ENCODE measurements at regions not wholly inside any gene's neighbourhood (a gene's known extent, or its start where the extent isn't known, plus 50 kb on each side); places are given as distances from the start of the nearest gene placed in this dataset.
"Not testable (repeated sequence)": the region's sequence is repeated elsewhere in the genome, so short reads cannot be mapped to it uniquely, and the experiment has no call there.

DNA sequence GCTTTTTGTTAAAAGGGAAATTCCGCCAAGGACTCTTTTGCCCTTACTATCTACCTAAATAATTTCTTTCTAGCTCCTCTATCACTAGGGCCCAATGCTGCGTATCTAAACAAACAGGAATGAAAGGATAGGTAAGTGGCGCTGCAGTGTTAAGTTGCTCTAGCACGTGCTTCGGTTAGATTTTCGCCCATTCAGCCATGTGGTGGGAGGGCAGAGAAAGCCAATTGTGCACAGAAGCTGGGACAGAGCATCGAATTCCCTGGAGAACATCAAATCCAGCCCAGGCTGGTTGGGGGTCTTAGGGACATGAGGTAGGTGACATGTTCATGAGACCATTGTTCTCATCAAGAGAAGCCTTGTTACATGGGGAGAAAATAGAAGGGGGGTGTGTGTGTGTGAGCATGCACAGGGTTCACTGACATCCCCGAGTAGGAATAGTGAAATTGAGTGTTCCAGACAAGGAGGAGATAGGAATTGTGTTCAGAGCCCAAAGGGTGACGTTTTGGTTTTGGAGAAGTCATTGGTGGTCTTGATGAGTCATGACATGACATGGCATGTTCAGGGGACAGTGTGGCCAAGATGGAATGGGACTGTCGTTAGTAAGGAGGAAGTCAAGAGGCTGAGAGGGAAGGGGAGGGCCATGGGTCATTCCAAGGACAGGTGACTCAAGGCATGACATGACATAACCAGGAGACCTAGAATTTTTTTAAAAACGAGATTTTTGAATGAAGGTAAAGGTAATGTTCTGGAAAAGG is 107.1 kb downstream of the TLR5 start:
- Mint-ChIP-seq H3K36me3 (ENCODE audit: low read depth) (no peaks in the 10 kb centered on the region), H3K4me3 (no peak overlapping the region), H3K4me1 (ENCODE audit: low read depth) (no peaks in the 10 kb centered on the region), H3K27me3 (ENCODE audit: low read depth) (no peaks in the 10 kb centered on the region), H3K9me3 (no peaks in the 10 kb centered on the region), H3K27ac (no peak overlapping the region)
- no peak for DNase-seq (ENCODE audit: low spot score)

- Mint-ChIP-seq H3K27ac (no peak overlapping the region), H3K4me3 (no peak overlapping the region), H3K9me3 (no peaks in the 10 kb centered on the region), H3K4me1 (ENCODE audit: low read depth) (no peaks in the 10 kb centered on the region), H3K36me3 (ENCODE audit: low read depth) (no peaks in the 10 kb centered on the region), H3K27me3 (ENCODE audit: low read depth) (no peaks in the 10 kb centered on the region)
- no peak for DNase-seq (ENCODE audit: low spot score)
Observed at GRCh38 chr1:223036479-223036845, 106.6 kb downstream of the TLR5 start.

- no peaks in the 10 kb centered on the region for H3K27me3 Mint-ChIP-seq (ENCODE audit: low read depth)
- no peaks in the 10 kb centered on the region for H3K4me1 Mint-ChIP-seq (ENCODE audit: low read depth)
- no peaks in the 10 kb centered on the region for H3K36me3 Mint-ChIP-seq (ENCODE audit: low read depth)
- H3K27ac Mint-ChIP-seq = no peak overlapping the region
- H3K4me3 Mint-ChIP-seq = no peak overlapping the region
- no peak for DNase-seq (ENCODE audit: low spot score)
- H3K9me3 Mint-ChIP-seq = no peaks in the 10 kb centered on the region
Observed at GRCh38 chr1:223037845-223038244, 105.2 kb downstream of the TLR5 start.

DNA sequence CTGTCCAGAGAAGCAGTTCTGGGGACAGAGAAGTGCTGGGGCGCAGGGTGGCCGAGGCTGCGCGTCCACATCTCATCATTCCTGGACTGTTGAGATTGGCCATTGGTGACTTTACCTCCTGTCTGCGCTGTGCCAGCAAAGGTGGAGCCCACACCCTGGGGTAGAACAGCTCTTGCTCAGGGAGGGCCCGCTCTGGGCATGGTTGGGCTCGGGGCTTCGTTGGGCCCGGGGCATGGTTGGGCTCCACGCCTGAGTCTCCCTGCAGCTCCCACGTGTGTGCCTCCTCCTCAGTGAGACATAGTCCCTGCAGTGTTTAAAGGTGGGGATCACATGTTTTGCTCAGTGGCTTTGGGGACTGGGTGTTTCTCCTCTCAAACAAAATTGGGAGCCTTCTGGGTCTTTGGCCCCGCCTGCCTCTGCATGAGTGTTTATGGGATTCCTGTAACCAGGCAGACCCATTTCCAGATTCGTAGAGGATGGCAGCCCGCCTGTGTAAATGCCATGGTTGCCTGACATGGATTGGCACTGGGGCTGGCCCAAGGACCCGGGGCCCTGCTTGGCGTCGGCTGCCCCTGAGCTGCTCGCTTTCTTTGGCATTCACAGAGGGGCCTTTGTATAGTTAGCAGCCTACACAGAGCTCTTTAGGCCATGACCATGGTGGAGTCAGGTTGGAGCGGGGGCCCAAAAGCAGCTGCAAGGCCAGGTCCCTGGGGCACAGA is 104.6 kb downstream of the TLR5 start:
- Mint-ChIP-seq H3K9me3 (no peaks in the 10 kb centered on the region), H3K27me3 (ENCODE audit: low read depth) (no peaks in the 10 kb centered on the region), H3K36me3 (ENCODE audit: low read depth) (no peaks in the 10 kb centered on the region), H3K4me1 (ENCODE audit: low read depth) (no peaks in the 10 kb centered on the region), H3K4me3 (no peak overlapping the region), H3K27ac (no peak overlapping the region)
- DNase-seq (ENCODE audit: low spot score) = no peak

DNA sequence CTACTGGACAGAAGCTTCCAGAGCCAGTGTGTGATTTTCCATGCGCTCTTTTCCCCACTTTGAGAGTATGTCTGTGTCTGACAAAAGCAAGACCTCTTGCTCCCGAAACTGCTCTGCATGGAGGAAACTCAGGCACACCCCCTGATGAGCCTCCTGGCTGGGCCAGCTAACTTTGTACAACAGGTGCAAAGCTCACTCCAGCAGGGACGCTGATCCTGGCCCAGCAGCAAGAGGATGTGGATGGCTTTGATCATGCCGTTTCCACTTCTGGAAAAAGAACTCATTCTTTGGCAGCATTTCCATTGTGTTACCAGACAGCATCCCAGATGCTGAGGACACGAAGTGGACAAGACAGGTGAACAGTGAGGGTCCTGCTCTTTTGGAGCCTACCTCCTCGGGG is 103.1 kb downstream of the TLR5 start:
- Mint-ChIP-seq H3K4me1 (ENCODE audit: low read depth) (no peaks in the 10 kb centered on the region), H3K27me3 (ENCODE audit: low read depth) (no peaks in the 10 kb centered on the region), H3K4me3 (no peak overlapping the region), H3K27ac (no peak overlapping the region), H3K36me3 (ENCODE audit: low read depth) (no peaks in the 10 kb centered on the region), H3K9me3 (no peaks in the 10 kb centered on the region)
- no peak for DNase-seq (ENCODE audit: low spot score)

DNA sequence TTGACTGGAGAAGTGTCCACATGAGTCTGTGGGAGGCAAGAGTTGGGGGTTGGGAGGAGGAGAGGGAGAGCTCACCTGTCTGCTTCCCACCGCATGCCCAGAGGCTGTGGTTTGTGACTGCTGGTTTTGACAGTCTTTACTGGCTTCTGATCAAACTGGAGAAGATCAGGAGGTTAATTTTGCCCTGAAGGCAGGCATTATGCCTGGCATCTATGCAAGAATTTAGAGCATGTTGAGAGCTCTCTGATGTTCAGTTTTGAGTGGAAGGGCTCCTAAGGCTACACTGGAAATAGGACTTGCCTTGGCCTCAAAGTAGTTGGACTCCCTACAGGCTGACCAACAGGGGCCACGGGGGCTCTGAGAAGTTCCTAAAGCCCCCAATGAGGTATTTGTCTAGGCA is 101.6 kb downstream of the TLR5 start:
- DNase-seq (ENCODE audit: low spot score) = no peak
- no peaks in the 10 kb centered on the region for H3K36me3 Mint-ChIP-seq (ENCODE audit: low read depth)
- H3K27ac Mint-ChIP-seq = no peak overlapping the region
- H3K9me3 Mint-ChIP-seq = no peaks in the 10 kb centered on the region
- H3K4me1 Mint-ChIP-seq (ENCODE audit: low read depth) = no peaks in the 10 kb centered on the region
- H3K27me3 Mint-ChIP-seq (ENCODE audit: low read depth) = no peaks in the 10 kb centered on the region
- no peak overlapping the region for H3K4me3 Mint-ChIP-seq

- no peaks in the 10 kb centered on the region for H3K27me3 Mint-ChIP-seq (ENCODE audit: low read depth)
- no peak overlapping the region for H3K27ac Mint-ChIP-seq
- H3K4me1 Mint-ChIP-seq (ENCODE audit: low read depth) = no peaks in the 10 kb centered on the region
- no peaks in the 10 kb centered on the region for H3K9me3 Mint-ChIP-seq
- DNase-seq (ENCODE audit: low spot score) = no peak
- H3K36me3 Mint-ChIP-seq (ENCODE audit: low read depth) = no peaks in the 10 kb centered on the region
- H3K4me3 Mint-ChIP-seq = no peak overlapping the region
Observed at GRCh38 chr1:223045164-223045957, 97.7 kb downstream of the TLR5 start.

DNA sequence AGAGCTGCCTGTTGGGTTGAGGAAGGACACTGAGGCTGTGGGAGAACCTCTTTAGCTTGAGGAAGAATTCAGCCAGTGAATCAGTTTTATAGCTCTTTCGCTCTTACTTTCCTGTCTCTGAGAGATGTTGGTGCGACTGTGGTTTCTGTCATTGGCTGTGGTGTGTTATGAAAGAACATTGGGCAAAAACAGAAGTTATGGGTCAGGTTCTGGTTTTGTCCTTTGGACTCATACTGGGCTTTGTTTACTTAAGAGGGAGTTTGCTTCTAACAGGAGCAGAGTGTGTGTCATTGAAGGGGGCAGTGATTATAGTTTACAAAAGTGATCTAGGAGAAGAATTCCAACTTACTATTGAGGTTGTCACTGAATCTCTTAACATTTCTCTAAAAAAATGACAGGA is 97.0 kb downstream of the TLR5 start:
- no peak for DNase-seq (ENCODE audit: low spot score)
- no peaks in the 10 kb centered on the region for H3K36me3 Mint-ChIP-seq (ENCODE audit: low read depth)
- no peaks in the 10 kb centered on the region for H3K27me3 Mint-ChIP-seq (ENCODE audit: low read depth)
- no peak overlapping the region for H3K27ac Mint-ChIP-seq
- H3K9me3 Mint-ChIP-seq = no peaks in the 10 kb centered on the region
- H3K4me3 Mint-ChIP-seq = no peak overlapping the region
- H3K4me1 Mint-ChIP-seq (ENCODE audit: low read depth) = no peaks in the 10 kb centered on the region

GRCh38 chr1:223046463-223046862 is 96.6 kb downstream of the TLR5 start:
- not testable (repeated sequence) for H3K27ac Mint-ChIP-seq; DNase-seq (ENCODE audit: low spot score); H3K36me3 Mint-ChIP-seq (ENCODE audit: low read depth); H3K4me1 Mint-ChIP-seq (ENCODE audit: low read depth); H3K9me3 Mint-ChIP-seq; H3K27me3 Mint-ChIP-seq (ENCODE audit: low read depth); H3K4me3 Mint-ChIP-seq

- Mint-ChIP-seq H3K36me3 (ENCODE audit: low read depth) (no peaks in the 10 kb centered on the region), H3K9me3 (no peaks in the 10 kb centered on the region), H3K27ac (no peak overlapping the region), H3K4me1 (ENCODE audit: low read depth) (no peaks in the 10 kb centered on the region), H3K27me3 (ENCODE audit: low read depth) (no peaks in the 10 kb centered on the region), H3K4me3 (no peak overlapping the region)
- DNase-seq (ENCODE audit: low spot score) = no peak
Observed at GRCh38 chr1:223048026-223048425, 95.0 kb downstream of the TLR5 start.

GRCh38 chr1:223052462-223052861 is 90.6 kb downstream of the TLR5 start:
- Mint-ChIP-seq H3K4me1 (ENCODE audit: low read depth) (no peaks in the 10 kb centered on the region), H3K4me3 (no peak overlapping the region), H3K27me3 (ENCODE audit: low read depth) (no peaks in the 10 kb centered on the region), H3K9me3 (no peaks in the 10 kb centered on the region), H3K27ac (no peak overlapping the region), H3K36me3 (ENCODE audit: low read depth) (no peaks in the 10 kb centered on the region)
- DNase-seq (ENCODE audit: low spot score) = no peak

GRCh38 chr1:223052931-223053330 is 90.1 kb downstream of the TLR5 start:
- H3K4me1 Mint-ChIP-seq (ENCODE audit: low read depth) = no peaks in the 10 kb centered on the region
- H3K36me3 Mint-ChIP-seq (ENCODE audit: low read depth) = no peaks in the 10 kb centered on the region
- H3K27ac Mint-ChIP-seq = no peak overlapping the region
- no peaks in the 10 kb centered on the region for H3K9me3 Mint-ChIP-seq
- DNase-seq (ENCODE audit: low spot score) = no peak
- H3K27me3 Mint-ChIP-seq (ENCODE audit: low read depth) = no peaks in the 10 kb centered on the region
- H3K4me3 Mint-ChIP-seq = no peak overlapping the region

DNA sequence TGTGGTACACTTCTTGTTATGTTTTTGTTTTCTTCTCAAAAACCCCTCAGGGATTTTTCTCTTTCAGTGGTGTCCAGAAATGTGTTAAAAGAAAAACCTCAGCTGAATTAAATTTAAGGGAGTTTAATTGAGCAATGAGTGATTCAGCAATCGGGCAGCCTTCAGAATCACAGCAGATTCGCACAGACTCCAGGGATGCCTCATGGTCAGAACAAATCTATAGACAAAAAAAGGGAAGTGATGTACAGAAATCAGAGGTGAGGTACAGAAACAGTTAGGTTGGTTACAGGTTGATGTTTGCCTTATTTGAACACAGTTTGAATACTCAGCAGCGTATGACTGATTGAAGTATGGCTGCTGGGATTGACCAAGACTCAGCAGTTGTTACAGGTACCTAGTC is 86.2 kb downstream of the TLR5 start:
- Mint-ChIP-seq H3K9me3 (no peaks in the 10 kb centered on the region), H3K27me3 (ENCODE audit: low read depth) (peaks cover 3% of the 10 kb centered on the region), H3K27ac (no peak overlapping the region), H3K4me1 (ENCODE audit: low read depth) (no peaks in the 10 kb centered on the region), H3K4me3 (no peak overlapping the region), H3K36me3 (ENCODE audit: low read depth) (no peaks in the 10 kb centered on the region)
- DNase-seq (ENCODE audit: low spot score) = no peak

DNA sequence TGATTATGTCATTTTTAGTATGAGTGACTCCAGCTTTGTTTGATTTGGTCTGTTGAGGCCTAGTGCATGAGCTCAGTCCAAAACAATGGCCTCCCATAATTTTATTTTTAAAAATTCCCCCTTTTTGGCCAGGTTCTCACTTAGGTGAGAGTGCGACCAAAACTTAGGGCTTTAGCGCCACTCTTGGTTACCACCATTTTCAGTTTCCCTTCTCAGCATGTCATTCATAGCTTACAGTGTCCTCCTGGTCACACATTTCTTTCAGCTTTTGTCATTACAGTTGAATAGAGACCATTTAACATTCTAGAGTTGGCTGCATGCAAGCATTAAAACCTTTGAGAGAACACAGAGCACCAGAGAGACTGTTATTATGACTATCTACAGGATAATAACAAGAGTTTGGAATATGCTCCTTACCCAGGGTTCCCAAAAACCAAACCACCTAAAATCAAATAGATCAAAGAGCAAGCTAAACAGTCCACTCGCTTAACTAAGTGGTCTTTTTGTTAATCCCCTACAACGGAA is 85.4 kb downstream of the TLR5 start:
- no peaks in the 10 kb centered on the region for H3K36me3 Mint-ChIP-seq (ENCODE audit: low read depth)
- DNase-seq (ENCODE audit: low spot score) = no peak
- no peak overlapping the region for H3K27ac Mint-ChIP-seq
- H3K27me3 Mint-ChIP-seq (ENCODE audit: low read depth) = peaks cover 3% of the 10 kb centered on the region
- H3K4me3 Mint-ChIP-seq = no peak overlapping the region
- H3K9me3 Mint-ChIP-seq = no peaks in the 10 kb centered on the region
- H3K4me1 Mint-ChIP-seq (ENCODE audit: low read depth) = no peaks in the 10 kb centered on the region
